HG02973 (cell line): ENCODE measurements at regions not wholly inside any gene's neighbourhood (a gene's known extent, or its start where the extent isn't known, plus 50 kb on each side); places are given as distances from the start of the nearest gene placed in this dataset.

Experiments used
- ATAC-seq: cut with Tn5 transposase; IDR thresholded peaks from one replicate; pipeline ENCODE4 v1.9.1; 2021; ENCODE audit warnings: moderate library complexity; ENCODE audit not compliant: unreplicated experiment

DNA sequence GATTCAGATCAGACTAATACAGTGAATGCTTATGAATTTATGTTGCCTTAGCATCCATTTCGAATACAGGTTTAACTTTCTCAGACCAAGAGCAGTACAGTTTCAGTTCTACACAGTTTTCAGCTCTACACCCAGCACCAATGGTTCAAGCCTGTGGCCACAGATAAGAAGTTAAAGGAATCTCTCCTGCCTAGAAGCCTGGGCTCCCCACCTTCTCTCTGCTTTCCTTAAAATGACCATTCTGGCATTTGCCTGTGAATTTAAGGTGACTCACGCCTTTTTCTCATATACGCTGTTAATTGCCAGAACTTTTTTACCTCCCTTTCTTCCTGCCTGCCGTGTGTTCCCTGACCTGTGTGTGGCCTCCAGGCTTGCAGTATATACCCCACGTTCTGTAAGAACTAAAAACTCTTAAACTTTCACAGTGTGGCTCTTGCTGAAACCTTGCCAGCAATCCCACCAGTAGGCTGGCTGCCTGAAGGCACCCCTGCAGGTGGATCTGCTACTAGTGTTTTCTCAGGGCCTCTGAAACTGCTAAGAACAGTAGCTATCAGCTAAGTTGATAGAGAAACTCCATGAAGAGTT is 692.8 kb upstream of the CDH18 start:
- no peak for ATAC-seq

DNA sequence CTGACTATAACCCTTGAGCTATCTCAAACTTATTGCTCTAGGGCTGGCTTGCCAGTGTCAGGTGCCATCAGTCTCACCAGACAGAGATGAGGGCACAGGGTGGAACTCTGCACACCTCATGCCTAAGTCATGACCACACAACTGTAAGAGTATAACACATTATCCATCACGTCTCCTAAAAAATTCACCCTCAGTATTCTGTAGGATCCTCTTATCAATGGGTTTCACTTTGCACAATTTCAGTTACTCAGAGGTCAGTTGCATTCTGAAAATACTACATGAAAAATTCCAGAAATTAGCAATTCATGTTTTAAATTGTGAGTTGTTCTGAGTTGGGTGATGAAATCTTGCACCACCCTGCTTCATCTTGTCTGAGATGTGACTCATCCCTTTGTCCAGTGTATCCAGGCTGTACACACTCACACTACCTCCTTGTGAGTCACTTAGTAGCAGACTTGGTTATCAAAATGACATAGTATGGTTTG is 690.9 kb upstream of the CDH18 start:
- no peak for ATAC-seq

DNA sequence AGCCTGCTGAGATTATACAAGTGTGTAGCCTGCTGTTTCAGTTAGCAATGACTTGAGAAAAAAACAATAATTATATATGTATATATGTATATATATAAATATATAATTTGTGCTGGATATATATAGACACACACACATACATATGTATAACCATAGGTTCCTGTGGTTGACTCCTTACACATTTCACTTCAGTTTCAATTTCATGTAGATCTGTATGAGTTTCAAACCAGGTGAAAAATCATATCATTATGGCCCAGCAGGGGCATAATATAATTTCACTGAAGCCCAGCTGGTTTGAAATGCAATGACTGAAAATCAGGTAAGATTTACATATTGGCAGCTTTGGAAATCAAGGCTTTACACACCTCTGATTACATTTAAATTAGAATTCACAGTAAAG is 690.4 kb upstream of the CDH18 start:
- no peak for ATAC-seq

DNA sequence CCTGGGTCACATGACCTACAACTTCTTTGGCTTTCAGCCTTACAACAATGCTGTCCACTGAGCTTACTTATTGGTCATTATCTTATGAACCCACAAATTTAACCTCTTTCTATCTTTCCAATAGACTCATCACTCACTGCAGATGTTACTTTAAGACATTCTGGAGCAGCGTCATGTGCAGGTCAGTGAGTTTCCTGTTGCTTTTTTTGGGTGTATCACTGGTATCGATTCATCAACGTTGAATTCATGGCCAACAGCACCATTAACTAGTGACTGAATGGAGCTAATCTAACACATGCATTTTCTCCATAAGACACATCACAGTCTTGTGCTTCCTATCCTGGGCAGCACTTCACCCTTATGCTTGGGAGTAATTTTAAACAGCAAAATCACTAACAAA is 672.6 kb upstream of the CDH18 start:
- ATAC-seq, result no peak

DNA sequence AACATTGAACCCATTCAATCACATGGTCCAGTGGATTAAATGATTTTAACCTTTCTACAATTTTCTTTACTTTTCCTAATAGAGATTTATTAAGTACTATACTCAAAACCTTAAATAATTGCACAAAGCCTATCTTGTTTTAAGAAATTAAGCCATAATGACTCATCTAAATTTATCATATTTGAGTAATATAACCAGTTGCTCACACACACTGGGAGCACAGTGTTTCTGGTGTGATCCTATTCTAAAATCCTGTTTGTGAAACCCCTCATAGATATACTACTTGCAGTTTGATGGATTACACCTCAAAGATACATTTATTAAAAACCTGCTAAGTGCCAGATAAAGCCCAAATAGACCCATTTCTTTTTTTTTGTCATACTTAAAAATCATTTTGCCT is 668.3 kb upstream of the CDH18 start:
- no peak for ATAC-seq

DNA sequence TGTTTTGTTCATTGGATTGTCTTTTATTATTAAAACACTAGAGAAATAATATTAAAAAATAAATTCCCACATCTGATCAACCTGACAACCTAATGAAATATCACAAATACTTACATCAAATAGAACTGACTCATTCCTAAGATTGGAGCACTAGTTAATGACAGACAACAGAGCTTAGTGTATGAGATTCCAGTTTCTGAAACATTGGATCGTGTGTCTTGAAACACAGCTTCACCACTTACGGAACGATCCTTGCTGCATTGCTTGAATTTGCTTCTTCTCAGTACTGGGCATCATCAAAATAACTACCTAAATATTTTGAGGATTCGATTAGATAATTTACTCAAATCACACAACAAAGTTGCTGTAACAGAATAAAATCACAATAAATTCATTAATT is 667.2 kb upstream of the CDH18 start:
- no peak for ATAC-seq

DNA sequence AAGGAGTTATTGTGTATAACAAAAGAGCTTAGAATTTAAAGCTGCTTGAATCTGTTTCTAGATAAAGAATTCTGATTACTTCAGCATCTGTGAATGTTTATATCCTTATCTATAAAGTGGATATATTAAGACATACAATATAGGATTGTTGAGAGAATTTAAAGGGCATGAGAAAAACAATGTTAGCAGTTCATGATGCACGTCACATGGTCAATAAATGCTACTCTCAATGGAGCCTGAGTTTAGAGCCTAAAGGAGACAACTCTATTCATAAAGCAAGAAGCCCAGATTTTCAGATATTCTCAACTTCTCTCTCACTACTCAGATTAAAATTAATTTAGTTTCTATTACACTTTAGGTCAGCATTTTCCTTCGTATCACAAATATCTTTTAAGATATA is 666.7 kb upstream of the CDH18 start:
- ATAC-seq, result no peak

DNA sequence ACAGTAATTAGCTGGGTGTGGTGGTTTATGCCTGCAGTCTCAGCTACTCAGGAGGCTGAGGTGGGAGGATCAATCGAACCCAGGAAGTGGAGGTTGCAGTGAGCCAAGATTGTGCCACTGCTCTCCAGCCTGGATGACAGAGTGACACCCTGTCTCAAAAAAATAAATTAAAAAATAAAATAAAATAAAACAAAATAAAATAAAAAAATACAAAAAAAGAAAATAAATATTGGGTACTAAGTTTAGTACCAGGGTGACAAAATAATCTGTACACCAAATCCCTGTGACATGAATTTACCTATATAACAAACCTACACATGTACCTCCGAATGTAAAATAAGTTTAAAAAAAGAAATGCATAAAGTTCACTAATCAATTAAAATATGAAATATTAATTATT is 666.0 kb upstream of the CDH18 start:
- no peak for ATAC-seq

DNA sequence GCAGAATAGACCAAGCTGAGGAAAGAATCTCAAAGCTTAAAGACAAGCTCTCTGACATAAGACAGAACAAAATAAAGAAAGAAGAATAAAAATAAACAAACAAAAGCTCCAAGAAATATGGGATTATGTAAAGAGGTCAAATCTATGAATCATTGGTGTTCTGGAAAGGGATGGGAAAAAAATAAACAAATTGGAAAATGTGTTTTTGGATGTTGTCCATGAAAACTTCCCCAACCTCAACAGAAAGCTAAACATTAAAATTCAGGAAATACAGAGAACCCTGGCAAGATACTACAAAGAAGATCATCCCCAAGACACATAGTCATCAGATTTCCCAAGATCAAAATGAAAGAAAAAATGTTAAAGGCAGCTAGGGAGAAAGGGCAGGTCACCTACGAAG is 662.0 kb upstream of the CDH18 start:
- no peak for ATAC-seq

DNA sequence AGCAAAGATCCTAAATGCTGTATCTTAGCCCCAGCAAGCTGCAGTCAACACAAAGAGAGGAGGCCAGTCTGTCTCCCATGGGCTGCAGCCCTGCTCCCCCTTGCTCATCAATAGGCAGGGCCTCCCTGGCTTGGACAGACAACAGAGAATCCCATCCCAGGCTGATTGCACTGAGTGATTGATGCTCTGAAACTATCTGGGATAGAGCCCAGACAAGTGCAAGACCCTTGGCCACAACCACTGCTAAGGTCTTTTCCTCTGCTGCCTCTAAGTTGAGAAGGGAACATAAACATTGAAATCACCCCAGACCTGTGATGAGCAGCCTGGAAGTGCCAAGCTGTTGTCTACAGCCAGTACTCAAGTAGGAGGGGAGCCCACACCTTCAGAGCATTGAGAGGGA is 661.0 kb upstream of the CDH18 start:
- ATAC-seq, result no peak

DNA sequence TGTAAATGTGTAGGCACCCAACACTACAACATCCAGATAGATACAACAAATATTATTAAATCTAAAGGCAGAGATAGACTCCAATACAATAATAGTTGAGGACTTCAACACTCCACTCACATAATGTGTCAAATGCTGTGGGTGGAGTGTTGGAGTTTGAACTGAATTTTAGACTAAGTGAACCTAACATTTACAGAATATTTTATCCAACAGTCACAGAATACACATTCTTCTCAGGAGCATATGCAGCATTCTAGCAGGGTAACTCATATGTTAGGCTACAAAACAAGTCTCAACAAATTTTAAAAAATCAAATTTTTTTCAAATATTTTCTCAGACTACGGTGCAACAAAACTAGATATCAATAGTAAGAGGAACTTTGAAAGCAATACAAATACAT is 648.7 kb upstream of the CDH18 start:
- no peak for ATAC-seq

DNA sequence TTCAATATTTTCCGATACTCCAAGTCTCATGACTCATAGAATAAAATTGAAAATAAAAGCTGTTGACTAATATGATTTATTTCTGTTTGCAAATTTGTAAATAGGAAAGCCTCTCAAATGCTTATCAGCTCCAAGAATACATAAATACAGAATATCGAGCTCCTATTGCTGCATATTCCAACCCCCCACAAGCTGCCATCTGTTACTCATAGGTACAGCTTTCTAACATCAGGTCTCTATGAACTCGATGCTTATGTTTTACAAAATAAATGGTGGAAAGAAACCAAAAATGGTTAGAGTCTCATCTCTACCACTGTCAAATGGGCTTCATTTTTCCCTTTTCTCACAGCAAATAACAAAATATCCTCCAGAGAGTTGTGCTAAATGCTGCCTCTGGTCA is 631.6 kb upstream of the CDH18 start:
- no peak for ATAC-seq

DNA sequence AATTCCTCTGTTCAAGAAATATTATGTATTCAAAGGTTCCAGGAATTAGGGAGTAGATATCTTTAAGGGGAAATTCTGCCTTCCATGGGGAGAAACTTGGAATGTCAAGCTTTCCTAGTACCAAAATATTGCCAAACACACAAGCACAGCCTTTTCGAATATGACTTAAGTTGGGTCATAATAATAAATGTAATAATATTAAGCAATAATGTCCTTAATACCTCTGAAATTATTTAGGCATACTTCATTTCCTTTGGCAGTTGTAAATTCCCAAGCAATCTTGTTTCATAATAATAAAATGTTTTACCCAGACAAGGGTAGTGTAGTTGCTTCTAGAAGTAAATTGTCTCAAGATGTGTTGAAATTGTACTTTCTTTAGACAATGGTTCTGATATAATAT is 630.3 kb upstream of the CDH18 start:
- no peak for ATAC-seq

DNA sequence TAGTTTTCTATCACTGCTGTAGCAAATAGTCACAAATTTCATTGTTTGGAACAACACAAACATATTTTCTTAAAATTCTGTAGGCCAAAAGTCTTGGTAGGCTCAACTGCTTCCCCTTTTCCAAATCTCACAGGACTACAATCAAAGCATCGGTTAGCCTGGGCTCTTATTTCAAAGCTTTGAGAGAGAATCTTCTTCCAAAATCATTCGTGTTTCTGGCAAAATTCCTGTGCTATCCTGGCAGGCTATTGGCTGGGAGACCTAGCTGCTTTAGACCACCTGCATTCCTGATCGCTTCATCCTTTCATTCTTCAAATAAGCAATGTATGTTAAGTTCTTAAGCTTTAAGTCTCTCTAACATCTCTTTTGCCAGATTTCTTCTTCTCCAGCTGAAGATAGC is 629.8 kb upstream of the CDH18 start:
- no peak for ATAC-seq

DNA sequence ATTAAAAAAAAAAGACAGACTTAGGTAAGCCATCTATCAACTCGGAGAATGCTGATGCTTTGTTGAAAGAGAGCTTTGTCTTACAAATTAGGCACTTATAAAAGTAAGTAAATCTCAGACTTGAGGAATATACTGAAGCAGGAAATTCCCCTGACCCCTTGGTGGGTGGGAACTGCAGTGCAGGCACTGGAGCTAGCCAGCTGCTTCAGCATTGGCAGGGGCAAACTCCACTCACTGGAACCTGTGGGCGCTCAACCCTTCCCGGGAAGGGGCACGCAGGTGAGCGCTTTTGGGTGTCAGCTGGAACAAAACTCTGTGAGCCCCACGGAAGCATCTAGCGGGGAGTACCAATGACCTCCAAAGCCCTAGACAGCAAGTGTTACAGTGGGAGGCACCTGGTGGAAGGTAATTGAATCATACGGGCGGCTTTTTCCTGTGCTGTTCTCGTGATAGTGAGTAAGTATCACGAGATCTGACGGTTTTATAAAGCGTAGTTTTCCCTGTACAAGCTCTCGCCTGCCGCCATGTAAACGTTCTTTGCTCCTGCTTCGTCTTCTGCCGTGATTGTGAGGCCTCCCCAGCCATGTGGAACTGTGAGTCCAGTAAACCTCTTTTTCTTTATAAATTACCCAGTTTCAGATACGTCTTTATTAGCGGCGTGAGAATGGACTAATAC is 628.0 kb upstream of the CDH18 start:
- no peak for ATAC-seq

DNA sequence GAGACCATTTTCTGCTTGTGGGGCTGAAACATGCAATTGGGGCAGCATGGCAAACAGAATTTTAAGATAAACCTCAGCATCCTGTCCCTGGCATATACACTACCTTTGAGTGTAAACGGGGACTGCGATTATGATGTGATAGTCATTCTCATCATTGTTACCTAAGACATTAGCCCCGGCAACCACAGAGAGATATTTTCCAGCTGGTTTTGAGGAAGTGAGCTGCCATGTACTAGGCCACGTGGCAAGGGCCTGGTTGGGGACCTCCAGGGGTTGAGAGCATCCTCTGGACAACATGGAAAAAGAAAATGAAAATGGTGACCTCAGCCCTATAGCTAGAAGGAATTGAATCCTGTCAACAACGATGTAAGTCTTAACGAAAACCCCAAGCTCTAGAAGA is 623.6 kb upstream of the CDH18 start:
- no peak for ATAC-seq

DNA sequence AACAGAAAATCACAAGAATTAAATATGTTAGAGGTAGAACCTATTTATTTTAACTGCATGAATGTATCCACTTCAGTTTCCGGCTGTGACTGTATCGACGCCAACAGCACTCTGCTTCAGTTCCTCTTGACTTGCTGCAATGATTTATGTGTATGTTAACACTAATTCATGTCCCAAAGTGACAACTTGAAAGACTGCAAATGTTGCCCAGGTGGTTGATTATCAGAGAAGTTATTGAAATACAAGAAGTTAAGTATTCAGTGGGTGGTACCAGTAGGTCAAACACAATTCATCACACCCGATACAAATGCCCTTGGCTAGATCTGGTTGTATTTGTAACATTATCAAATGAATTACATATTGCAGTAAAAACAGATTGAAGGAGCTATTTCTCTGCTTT is 622.7 kb upstream of the CDH18 start:
- no peak for ATAC-seq

DNA sequence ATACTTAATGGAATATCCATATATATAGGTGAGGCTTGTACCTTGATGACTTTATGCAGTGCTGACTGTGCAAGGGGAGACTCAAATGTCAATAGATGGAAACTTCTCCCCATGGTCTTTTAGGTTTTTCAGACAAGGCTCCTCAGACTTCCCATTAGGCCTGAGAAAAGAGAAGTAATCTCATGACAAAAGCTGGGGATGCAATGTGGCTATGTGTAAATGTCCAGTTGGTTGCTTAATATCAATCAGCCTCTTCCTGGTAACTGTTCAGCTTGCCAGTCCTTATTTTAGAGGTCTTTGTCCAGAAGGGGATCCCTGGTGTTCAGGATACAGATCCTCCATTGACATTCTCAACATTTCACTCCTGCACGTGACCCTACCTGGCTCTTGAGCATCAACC is 621.1 kb upstream of the CDH18 start:
- no peak for ATAC-seq

DNA sequence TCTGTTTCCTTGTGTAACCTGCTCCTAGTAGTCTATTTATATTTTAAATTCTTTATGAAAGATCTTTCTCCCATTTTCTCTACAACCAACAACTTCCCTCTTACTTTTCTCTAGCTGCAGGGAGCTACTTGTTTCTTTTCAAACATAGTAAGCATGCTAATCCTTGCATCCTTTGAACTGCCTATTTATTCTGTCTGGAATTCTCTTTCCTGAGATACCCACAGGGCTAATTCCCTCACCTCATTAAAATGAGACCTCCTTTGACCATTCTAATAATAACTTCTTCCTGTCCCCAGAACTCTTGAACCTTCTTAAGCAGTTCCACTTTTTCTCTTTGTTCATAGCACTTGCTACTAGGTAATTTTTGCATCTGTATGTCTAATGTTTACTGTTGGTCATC is 620.6 kb upstream of the CDH18 start:
- ATAC-seq, result no peak

DNA sequence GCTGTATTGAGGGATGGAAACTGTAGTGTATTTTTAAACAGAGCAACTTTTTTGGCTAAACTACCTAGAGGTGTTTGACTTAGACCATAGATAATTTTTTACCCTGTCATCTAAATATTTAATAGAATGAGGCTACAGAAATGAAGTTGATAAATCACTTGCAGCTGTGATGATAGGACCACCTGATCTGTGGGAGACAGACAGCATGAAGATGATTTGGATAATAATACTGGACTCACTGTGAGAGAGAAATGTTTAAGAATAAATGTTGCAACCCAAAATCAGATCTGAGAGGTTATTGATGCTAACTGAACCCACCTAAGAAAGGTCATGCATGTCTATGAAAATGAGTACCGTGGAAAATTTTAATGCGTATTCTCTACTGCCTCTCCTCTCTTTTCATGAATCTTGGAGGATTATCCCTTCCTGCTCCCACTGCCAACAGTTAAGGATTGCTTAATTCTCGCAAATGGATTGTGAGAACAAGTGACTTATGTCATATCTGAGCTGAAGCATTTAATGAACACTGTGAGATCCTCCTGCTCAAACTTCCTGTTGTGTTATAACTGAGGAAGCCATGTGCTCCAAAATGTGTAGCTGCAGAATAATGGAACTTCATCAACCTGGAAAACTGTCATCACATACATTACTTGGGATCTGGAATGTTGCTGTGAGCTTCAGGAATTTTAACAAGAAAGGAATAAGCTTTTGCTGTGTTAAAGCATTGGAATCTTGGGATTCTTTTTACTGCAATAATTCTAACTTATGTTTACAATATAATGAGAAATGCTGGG is 617.9 kb upstream of the CDH18 start:
- ATAC-seq, result no peak

DNA sequence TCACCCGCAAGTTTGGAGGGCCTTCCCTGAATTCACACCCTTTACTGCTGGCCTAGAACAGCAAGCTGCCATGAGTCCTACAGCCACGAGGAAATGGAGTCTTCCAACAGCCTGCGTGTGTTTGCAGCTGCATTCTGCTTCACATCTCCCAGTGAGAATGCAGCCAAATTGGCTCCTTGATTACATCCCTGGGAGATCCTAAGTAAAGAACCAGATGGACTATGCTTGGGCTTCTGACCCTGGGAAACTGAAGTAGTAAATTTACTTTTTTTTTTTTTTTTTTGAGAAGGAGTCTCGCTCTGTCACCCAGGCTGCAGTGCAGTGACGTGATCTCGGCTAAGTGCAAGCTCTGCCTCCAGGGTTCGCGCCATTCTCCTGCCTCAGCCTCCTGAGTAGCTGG is 617.0 kb upstream of the CDH18 start:
- no peak for ATAC-seq

DNA sequence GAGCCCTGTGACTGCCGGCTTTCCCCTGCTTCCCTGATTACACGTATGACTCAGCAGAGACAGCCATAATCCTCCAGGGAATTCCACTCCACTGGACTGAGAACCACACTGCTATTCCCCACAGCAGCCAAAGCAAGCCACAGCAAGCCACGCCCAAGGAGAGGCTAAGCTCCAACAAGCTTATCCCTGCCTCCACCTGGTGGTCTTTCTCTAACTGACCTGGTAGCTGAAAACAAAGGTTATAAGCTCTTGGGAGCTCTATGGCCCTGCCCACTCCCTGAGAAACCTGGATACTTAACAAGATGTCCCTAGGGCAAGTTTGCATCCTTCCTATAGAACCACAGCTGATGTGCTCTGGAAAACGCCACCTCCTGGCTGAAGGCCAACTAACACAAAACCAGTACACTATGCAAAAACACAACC is 613.7 kb upstream of the CDH18 start:
- ATAC-seq, result no peak
